SK-N-SH (cell line): ENCODE measurements at regions not wholly inside any gene's neighbourhood (a gene's known extent, or its start where the extent isn't known, plus 50 kb on each side); places are given as distances from the start of the nearest gene placed in this dataset.

Experiments used
- CTCF ChIA-PET: fragments of 300-600, 350-600 bp; formaldehyde crosslinking; extraction: SDS; loops from one replicate; lab custom pipeline; 2021; lab: Yijun Ruan, JAX
- POLR2A ChIA-PET: fragments of 350-600 bp; sonication (Branson Sonifier 250); formaldehyde crosslinking; extraction: SDS; loops from one replicate; lab custom pipeline; 2020; ENCODE audit warnings: antibody characterized with exemption, inconsistent platforms; lab: Yijun Ruan, JAX
- DNase-seq: peaks from one replicate; pipeline ENCODE4 v3.0.0; 2012
- H2AFZ ChIP-seq: fragments of 200-600 bp; sonication (generic); 2 replicates; pipeline ENCODE4 v1.8.1; 2016; ENCODE audit warnings: antibody characterized with exemption, mild to moderate bottlenecking, low read depth
- H3F3A ChIP-seq: fragments of 200-600 bp; sonication (generic); replicated peaks from 2 replicates; pipeline ENCODE3; 2016; ENCODE audit warnings: antibody characterized with exemption, mild to moderate bottlenecking; ENCODE audit not compliant: insufficient read depth
- H3K27ac ChIP-seq, 2 experiments: fragments of 200-500 bp in 1 of 2; fragments of 200-600 bp in 1 of 2; sonication (Bioruptor generic) in 1 of 2; sonication (generic), shearing (Covaris generic) in 1 of 2; 2 replicates each; pipeline versions ENCODE4 v1.5.1 to v1.6.1; 2014 to 2016; ENCODE audit warnings: low read depth in 2 of 2, inconsistent platforms in 1 of 2, low read length in 1 of 2, mild to moderate bottlenecking in 1 of 2, mixed read lengths in 1 of 2
- H3K27me3 ChIP-seq: fragments of 200-600 bp; sonication (generic), shearing (Covaris generic); 2 replicates; pipeline ENCODE4 v1.6.1; 2016; ENCODE audit warnings: mixed run types; ENCODE audit not compliant: insufficient read depth
- H3K36me3 ChIP-seq, 2 experiments: fragments of 200-500 bp in 1 of 2; fragments of 200-600 bp in 1 of 2; sonication (Bioruptor generic) in 1 of 2; sonication (generic) in 1 of 2; replicated peaks in 1 of 2; 2 replicates each; pipeline versions ENCODE3 to v1.5.1; 2014 to 2016; ENCODE audit warnings: low read length in 1 of 2, mild to moderate bottlenecking in 1 of 2; ENCODE audit not compliant: insufficient read depth in 2 of 2, control insufficient read depth in 1 of 2
- H3K4me1 ChIP-seq, 2 experiments: fragments of 200-500 bp in 1 of 2; fragments of 200-600 bp in 1 of 2; sonication (Bioruptor generic) in 1 of 2; sonication (generic), shearing (Covaris generic) in 1 of 2; 2 replicates each; pipeline versions ENCODE4 v1.5.1 to v1.6.1; 2014 to 2016; ENCODE audit warnings: low read depth in 1 of 2, low read length in 1 of 2, mixed run types in 1 of 2; ENCODE audit not compliant: insufficient read depth in 2 of 2, control insufficient read depth in 1 of 2
- H3K4me2 ChIP-seq: fragments of 200-600 bp; sonication (generic), shearing (Covaris generic); 2 replicates; pipeline ENCODE4 v1.6.1; 2017; ENCODE audit warnings: mixed run types
- H3K4me3 ChIP-seq, 2 experiments: fragments of 200-500 bp in 1 of 2; fragments of 200-600 bp in 1 of 2; sonication (Bioruptor generic) in 1 of 2; sonication (generic), shearing (Covaris generic) in 1 of 2; 2 replicates each; pipeline versions ENCODE4 v1.5.1 to v1.8.1; 2014 to 2016; ENCODE audit warnings: low read depth in 2 of 2, inconsistent platforms in 1 of 2, low read length in 1 of 2, mild to moderate bottlenecking in 1 of 2, mixed read lengths in 1 of 2, moderate library complexity in 1 of 2
- H3K79me2 ChIP-seq: fragments of 200-600 bp; sonication (generic); 2 replicates; pipeline ENCODE4 v1.8.1; 2017; ENCODE audit warnings: mild to moderate bottlenecking; ENCODE audit not compliant: insufficient read depth
- H3K9ac ChIP-seq: fragments of 200-600 bp; sonication (generic); 2 replicates; pipeline ENCODE4 v1.6.1; 2017; ENCODE audit warnings: mixed run types
- H3K9me2 ChIP-seq: fragments of 200-600 bp; sonication (generic); 2 replicates; pipeline ENCODE4 v1.6.1; 2017; ENCODE audit warnings: mixed run types
- H3K9me3 ChIP-seq: fragments of 200-600 bp; sonication (generic); 2 replicates; pipeline ENCODE4 v1.6.1; 2017; ENCODE audit warnings: mixed run types, mild to moderate bottlenecking, moderate library complexity
- H4K20me1 ChIP-seq: fragments of 200-600 bp; sonication (generic); 2 replicates; pipeline ENCODE4 v1.6.1; 2017; ENCODE audit warnings: mild to moderate bottlenecking, mixed run types; ENCODE audit not compliant: insufficient read depth
- CHD2 ChIP-seq: fragments of 150-350 bp; IDR thresholded peaks from 2 replicates; pipeline ENCODE4 v1.6.1; 2018; ENCODE audit warnings: low read length; ENCODE audit not compliant: partially characterized antibody
- EP300 ChIP-seq, 2 experiments: IDR thresholded peaks; 2 replicates each; pipeline versions ENCODE4 v1.4.0 to v1.6.1; 2012; ENCODE audit warnings: borderline replicate concordance in 1 of 2, low read depth in 1 of 2, low read length in 1 of 2
- FOXJ3 ChIP-seq: sonication (generic); formaldehyde crosslinking; IDR thresholded peaks from 2 replicates; pipeline ENCODE4 v1.5.1; 2020; ENCODE audit warnings: mild to moderate bottlenecking, missing genetic modification reagents
- IRF3 ChIP-seq: fragments of 150-350 bp; IDR thresholded peaks from 2 replicates; pipeline ENCODE4 v1.6.1; 2016; ENCODE audit warnings: mild to moderate bottlenecking, low read depth, low read length
- MEF2A ChIP-seq: IDR thresholded peaks from 2 replicates; pipeline ENCODE4 v1.4.0; 2012; ENCODE audit warnings: low read depth, borderline replicate concordance
- MXI1 ChIP-seq: IDR thresholded peaks from 2 replicates; pipeline ENCODE4 v1.6.1; 2012; ENCODE audit warnings: mild to moderate bottlenecking, low read depth, low read length, improper control_type of control experiment
- NRF1 ChIP-seq: IDR thresholded peaks from 2 replicates; pipeline ENCODE4 v1.6.1; 2012; ENCODE audit warnings: low read depth, mild to moderate bottlenecking, low read length
- PBX3 ChIP-seq: IDR thresholded peaks from 2 replicates; pipeline ENCODE4; 2012
- RCOR1 ChIP-seq: fragments of 150-350 bp; IDR thresholded peaks from 2 replicates; pipeline ENCODE4 v1.6.1; 2017; ENCODE audit warnings: antibody characterized with exemption, low read length
- RFX5 ChIP-seq: IDR thresholded peaks from 2 replicates; pipeline ENCODE4 v1.6.1; 2012; ENCODE audit warnings: mild to moderate bottlenecking, improper control_type of control experiment, low read length
- RXRA ChIP-seq: IDR thresholded peaks from 2 replicates; pipeline ENCODE4 v1.4.0; 2012; ENCODE audit warnings: low read depth, mild to moderate bottlenecking, borderline replicate concordance
- SIN3A ChIP-seq: IDR thresholded peaks from 2 replicates; pipeline ENCODE4 v1.6.1; 2012; ENCODE audit warnings: low read depth, mild to moderate bottlenecking, low read length, moderate library complexity, borderline replicate concordance
- TAF1 ChIP-seq: IDR thresholded peaks from 2 replicates; pipeline ENCODE4 v1.6.1; 2012; ENCODE audit warnings: low read depth, mild to moderate bottlenecking, low read length, moderate library complexity, borderline replicate concordance
- ZBTB33 ChIP-seq: IDR thresholded peaks from 2 replicates; pipeline ENCODE4 v1.4.0; 2012; ENCODE audit warnings: low read depth, borderline replicate concordance
- WGBS: methylation state at CpG from one replicate; pipeline ENCODE4 v1.1.6; 2017; ENCODE audit warnings: low lambda C conversion rate; 5-methylcytosine and 5-hydroxymethylcytosine counted together

GRCh38 chr2:37523814-37524362, 147.6 kb downstream of the CDC42EP3 start:
- CTCF ChIA-PET: interaction anchor here (0.9 to 1.9 kb wide), 8 partner anchors 10 to 354 kb away, joined by 3 to 6 read pairs (median 3); no protein-coding TSS in a partner anchor
- Histone ChIP-seq H3K4me2 (no peak overlapping the region), H3K27ac (no peak overlapping the region)

More at GRCh38 chr2:37523814-37524362, 147.6 kb downstream of the CDC42EP3 start:
- H3K9ac ChIP-seq: no peak overlapping the region
- H3K4me3 ChIP-seq: no peak overlapping the region
- 88% methylated on average over 5 of the region's 5 CpGs for WGBS
- peaks cover 0 to 2% of the 10 kb centered on the region in 2 experiments; a peak in 2 of 4 replicates for H3K4me1 ChIP-seq
- no peaks in the 10 kb centered on the region for H4K20me1 ChIP-seq
- H3F3A ChIP-seq: no peaks in the 10 kb centered on the region
- no peaks in the 10 kb centered on the region for H3K27me3 ChIP-seq
- no peak overlapping the region for H2AFZ ChIP-seq
- no peak for DNase-seq
- no peaks in the 10 kb centered on the region for H3K36me3 ChIP-seq
- no peaks in the 10 kb centered on the region for H3K9me3 ChIP-seq
- POLR2A ChIA-PET: interaction anchor here (1.1 kb wide), 1 partner anchor 17 kb away, joined by 3 read pairs; no protein-coding TSS in a partner anchor
- no peaks in the 10 kb centered on the region for H3K9me2 ChIP-seq
- H3K79me2 ChIP-seq: no peaks in the 10 kb centered on the region
- no peak for TF ChIP-seq EP300 (IDR thresholded peaks at IDR 0.05; ENCODE audit: borderline replicate concordance in 1 of 2, low read depth in 1 of 2, low read length in 1 of 2)
- TF ChIP-seq CHD2: no peak
- TF ChIP-seq MEF2A: no peak
- TF ChIP-seq TAF1: no peak
- TF ChIP-seq RFX5: no peak
- no peak for TF ChIP-seq RXRA
- no peak for TF ChIP-seq ZBTB33
- no peak for TF ChIP-seq MXI1
- no peak for TF ChIP-seq IRF3
- TF ChIP-seq FOXJ3 (CRISPR knock-in tag): no peak
- TF ChIP-seq SIN3A: no peak
- TF ChIP-seq NRF1: no peak
- no peak for TF ChIP-seq RCOR1
- no peak for TF ChIP-seq PBX3
